Mesenchymal stem cell (in vitro differentiated cells and primary cell): ENCODE measurements at regions not wholly inside any gene's neighbourhood (a gene's known extent, or its start where the extent isn't known, plus 50 kb on each side); places are given as distances from the start of the nearest gene placed in this dataset.
A peak's percentile ranks its signal among the peaks of the same experiment; 100 is the strongest.

Experiments used
- DNase-seq: peaks from one replicate; pipeline ENCODE4 v3.0.0-alpha.2; 2013
- H2AFZ ChIP-seq: one replicate; pipeline ENCODE4 v1.6.1; 2013; ENCODE audit warnings: low read depth, mild to moderate bottlenecking, control low read depth, inconsistent platforms, low read length, moderate library complexity
- H2AK5ac ChIP-seq: 2 replicates; pipeline ENCODE4 v1.6.1; 2013; ENCODE audit warnings: low read length, moderate library complexity, mild to moderate bottlenecking, inconsistent platforms; ENCODE audit not compliant: severe bottlenecking
- H2BK120ac ChIP-seq: one replicate; pipeline ENCODE4 v1.6.1; 2013; ENCODE audit warnings: low read depth, mild to moderate bottlenecking, inconsistent platforms, low read length, moderate library complexity
- H2BK12ac ChIP-seq, 2 experiments: one replicate each; pipeline ENCODE4 v1.6.1; 2013; ENCODE audit warnings: inconsistent platforms in 2 of 2, low read length in 2 of 2, mild to moderate bottlenecking in 2 of 2, moderate library complexity in 2 of 2, control low read depth in 1 of 2
- H2BK15ac ChIP-seq: one replicate; pipeline ENCODE4 v1.6.1; 2013; ENCODE audit warnings: mild to moderate bottlenecking, low read depth, inconsistent platforms; ENCODE audit not compliant: poor library complexity, severe bottlenecking
- H2BK5ac ChIP-seq: 2 replicates; pipeline ENCODE4 v1.6.1; 2013; ENCODE audit warnings: low read depth, mild to moderate bottlenecking, low read length, control low read depth, inconsistent platforms; ENCODE audit not compliant: poor library complexity, severe bottlenecking
- H3K14ac ChIP-seq, 2 experiments: one replicate each; pipeline ENCODE4 v1.6.1; 2013; ENCODE audit warnings: inconsistent platforms in 2 of 2, low read length in 2 of 2, control low read depth in 1 of 2, mild to moderate bottlenecking in 1 of 2, moderate library complexity in 1 of 2
- H3K18ac ChIP-seq, 2 experiments: one replicate each; pipeline ENCODE4 v1.6.1; 2013; ENCODE audit warnings: inconsistent platforms in 2 of 2, low read length in 2 of 2, control low read depth in 1 of 2, low read depth in 1 of 2, mild to moderate bottlenecking in 1 of 2
- H3K23ac ChIP-seq, 2 experiments: one replicate each; pipeline ENCODE4 v1.6.1; 2013; ENCODE audit warnings: inconsistent platforms in 2 of 2, low read length in 2 of 2, mild to moderate bottlenecking in 2 of 2, moderate library complexity in 2 of 2, control low read depth in 1 of 2
- H3K27ac ChIP-seq: 2 replicates; pipeline ENCODE4 v1.5.1; 2013; ENCODE audit warnings: mild to moderate bottlenecking, moderate library complexity, low read length, control low read depth, inconsistent platforms; ENCODE audit not compliant: poor library complexity, severe bottlenecking
- H3K27me3 ChIP-seq, 2 experiments: 2 replicates each; pipeline versions ENCODE4 v1.6.1 to v1.7.0; 2013; ENCODE audit warnings: low read length in 2 of 2, mild to moderate bottlenecking in 2 of 2, moderate library complexity in 2 of 2, control low read depth in 1 of 2, inconsistent platforms in 1 of 2; ENCODE audit not compliant: control insufficient read depth in 1 of 2, insufficient read depth in 1 of 2
- H3K36me3 ChIP-seq, 2 experiments: 2 replicates each; pipeline versions ENCODE4 v1.6.1 to v1.7.0; 2013; ENCODE audit warnings: low read length in 2 of 2, control low read depth in 1 of 2, inconsistent platforms in 1 of 2, low read depth in 1 of 2, mild to moderate bottlenecking in 1 of 2; ENCODE audit not compliant: insufficient read depth in 2 of 2, control insufficient read depth in 1 of 2
- H3K4ac ChIP-seq, 2 experiments: one replicate each; pipeline ENCODE4 v1.6.1; 2013; ENCODE audit warnings: inconsistent platforms in 2 of 2, low read length in 2 of 2, mild to moderate bottlenecking in 2 of 2, moderate library complexity in 2 of 2, control low read depth in 1 of 2, low read depth in 1 of 2
- H3K4me1 ChIP-seq: 2 replicates; pipeline ENCODE4 v1.6.1; 2013; ENCODE audit warnings: low read depth, low read length, control low read depth; ENCODE audit not compliant: control insufficient read depth, insufficient read depth
- H3K4me2 ChIP-seq: 2 replicates; pipeline ENCODE4 v1.6.1; 2013; ENCODE audit warnings: low read length, mild to moderate bottlenecking, inconsistent platforms; ENCODE audit not compliant: poor library complexity, severe bottlenecking
- H3K4me3 ChIP-seq, 2 experiments: 2 replicates each; pipeline versions ENCODE4 v1.5.1 to v1.7.0; 2013; ENCODE audit warnings: low read length in 2 of 2, mild to moderate bottlenecking in 2 of 2, control low read depth in 1 of 2, low read depth in 1 of 2; ENCODE audit not compliant: insufficient read depth in 1 of 2
- H3K79me1 ChIP-seq: replicated peaks from 2 replicates; pipeline ENCODE4 v1.6.1; 2013; ENCODE audit warnings: mild to moderate bottlenecking, control low read depth, low read length, inconsistent platforms; ENCODE audit not compliant: poor library complexity, severe bottlenecking
- H3K9ac ChIP-seq: 2 replicates; pipeline ENCODE4 v1.7.0; 2013; ENCODE audit warnings: mild to moderate bottlenecking, low read length, moderate library complexity
- H3K9me3 ChIP-seq: 2 replicates; pipeline ENCODE4 v1.7.0; 2013; ENCODE audit warnings: mild to moderate bottlenecking, low read length; ENCODE audit not compliant: control insufficient read depth
- H4K8ac ChIP-seq: one replicate; pipeline ENCODE4 v1.6.1; 2013; ENCODE audit warnings: inconsistent platforms, mild to moderate bottlenecking, low read length, moderate library complexity
- H4K91ac ChIP-seq: one replicate; pipeline ENCODE4 v1.6.1; 2013; ENCODE audit warnings: mild to moderate bottlenecking, low read length, inconsistent platforms
- WGBS: methylation state at CpG from one replicate; pipeline ENCODE4 v1.1.7; 2013; ENCODE audit warnings: mixed read lengths; 5-methylcytosine and 5-hydroxymethylcytosine counted together

GRCh38 chr1:212518188-212519054, 85.7 kb downstream of the NENF start:
- peak; percentile 71 for DNase-seq
- H2BK15ac ChIP-seq = peak overlapping the region; percentile 33
- no peaks in the 10 kb centered on the region for H3K79me1 ChIP-seq
- peaks cover 15% of the 10 kb centered on the region for H3K4me1 ChIP-seq
- peaks cover 0 to 41% of the 10 kb centered on the region in 2 experiments for H3K27me3 ChIP-seq
- H3K4me3 ChIP-seq = no peak overlapping the region
- WGBS = 78% methylated on average over 12 of the region's 14 CpGs
- no peaks in the 10 kb centered on the region for H3K36me3 ChIP-seq
- H2AFZ ChIP-seq = no peak overlapping the region
- no peak overlapping the region for H3K18ac ChIP-seq
- H3K4ac ChIP-seq = no peak overlapping the region
- H3K4me2 ChIP-seq = no peak overlapping the region
- no peak overlapping the region for H2BK12ac ChIP-seq
- no peak overlapping the region for H2BK5ac ChIP-seq
- H3K23ac ChIP-seq = no peak overlapping the region
- no peak overlapping the region for H4K91ac ChIP-seq
- H3K9ac ChIP-seq = peak overlapping the region; percentile 49
- H3K14ac ChIP-seq = no peak overlapping the region
- H2BK120ac ChIP-seq = no peak overlapping the region
- H3K27ac ChIP-seq = no peak overlapping the region
- no peaks in the 10 kb centered on the region for H3K9me3 ChIP-seq
- no peak overlapping the region for H2AK5ac ChIP-seq
- H4K8ac ChIP-seq = peak overlapping the region; percentile 31

- no peak overlapping the region for H3K27ac ChIP-seq
- H2BK120ac ChIP-seq = no peak overlapping the region
- H3K4ac ChIP-seq = no peak overlapping the region
- H2AK5ac ChIP-seq = no peak overlapping the region
- no peak overlapping the region for H4K91ac ChIP-seq
- H3K9me3 ChIP-seq = no peaks in the 10 kb centered on the region
- no peak overlapping the region for H3K18ac ChIP-seq
- no peak overlapping the region for H3K4me2 ChIP-seq
- no peak overlapping the region for H3K4me3 ChIP-seq
- DNase-seq = no peak
- no peaks in the 10 kb centered on the region for H3K36me3 ChIP-seq
- H3K23ac ChIP-seq = no peak overlapping the region
- H2BK5ac ChIP-seq = no peak overlapping the region
- H3K27me3 ChIP-seq = peaks cover 0 to 34% of the 10 kb centered on the region in 2 experiments
- H2AFZ ChIP-seq = no peak overlapping the region
- WGBS = 100% methylated on average over 1 of the region's 2 CpGs
- no peak overlapping the region for H2BK12ac ChIP-seq
- H2BK15ac ChIP-seq = no peak overlapping the region
- no peak overlapping the region for H4K8ac ChIP-seq
- no peak overlapping the region for H3K14ac ChIP-seq
- H3K79me1 ChIP-seq = no peaks in the 10 kb centered on the region
- peaks cover 9% of the 10 kb centered on the region for H3K4me1 ChIP-seq
- H3K9ac ChIP-seq = peak overlapping the region; percentile 49
Measured at GRCh38 chr1:212519131-212519530, 86.4 kb downstream of the NENF start.

- Histone ChIP-seq H3K27me3 (peaks cover 0 to 28% of the 10 kb centered on the region in 2 experiments), H3K9ac (no peak overlapping the region), H2BK5ac (no peak overlapping the region), H2BK120ac (no peak overlapping the region), H3K4me2 (no peak overlapping the region), H3K4ac (no peak overlapping the region), H3K27ac (no peak overlapping the region), H3K4me3 (no peak overlapping the region), H4K8ac (no peak overlapping the region), H2BK12ac (no peak overlapping the region), H2AFZ (no peak overlapping the region), H3K18ac (no peak overlapping the region), H3K23ac (no peak overlapping the region), H2BK15ac (no peak overlapping the region), H4K91ac (no peak overlapping the region), H3K9me3 (no peaks in the 10 kb centered on the region), H3K36me3 (no peaks in the 10 kb centered on the region), H3K4me1 (peaks cover 2% of the 10 kb centered on the region), H3K79me1 (no peaks in the 10 kb centered on the region), H2AK5ac (no peak overlapping the region), H3K14ac (no peak overlapping the region)
- DNase-seq = no peak
Measured at GRCh38 chr1:212520299-212520698, 87.6 kb downstream of the NENF start.

- Histone ChIP-seq H2BK5ac (no peak overlapping the region), H3K4ac (no peak overlapping the region), H3K27me3 (peaks cover 0 to 23% of the 10 kb centered on the region in 2 experiments), H3K4me2 (no peak overlapping the region), H3K4me1 (peaks cover 4% of the 10 kb centered on the region), H2AFZ (no peak overlapping the region), H3K4me3 (no peak overlapping the region), H2BK120ac (no peak overlapping the region), H3K79me1 (no peaks in the 10 kb centered on the region), H2AK5ac (no peak overlapping the region), H4K91ac (no peak overlapping the region), H2BK12ac (no peak overlapping the region), H3K18ac (no peak overlapping the region), H3K14ac (no peak overlapping the region), H3K36me3 (no peaks in the 10 kb centered on the region), H3K9ac (no peak overlapping the region), H3K23ac (no peak overlapping the region), H3K27ac (no peak overlapping the region), H4K8ac (no peak overlapping the region), H3K9me3 (no peaks in the 10 kb centered on the region), H2BK15ac (no peak overlapping the region)
- no peak for DNase-seq
- WGBS = 82% methylated on average over 5 of the region's 5 CpGs
Measured at GRCh38 chr1:212520746-212521145, 87.8 kb upstream of the ATF3 start.
